ENCODE measurements at regions not wholly inside any gene's neighbourhood (a gene's known extent, or its start where the extent isn't known, plus 50 kb on each side); places are given as distances from the start of the nearest gene placed in this dataset.

DNA sequence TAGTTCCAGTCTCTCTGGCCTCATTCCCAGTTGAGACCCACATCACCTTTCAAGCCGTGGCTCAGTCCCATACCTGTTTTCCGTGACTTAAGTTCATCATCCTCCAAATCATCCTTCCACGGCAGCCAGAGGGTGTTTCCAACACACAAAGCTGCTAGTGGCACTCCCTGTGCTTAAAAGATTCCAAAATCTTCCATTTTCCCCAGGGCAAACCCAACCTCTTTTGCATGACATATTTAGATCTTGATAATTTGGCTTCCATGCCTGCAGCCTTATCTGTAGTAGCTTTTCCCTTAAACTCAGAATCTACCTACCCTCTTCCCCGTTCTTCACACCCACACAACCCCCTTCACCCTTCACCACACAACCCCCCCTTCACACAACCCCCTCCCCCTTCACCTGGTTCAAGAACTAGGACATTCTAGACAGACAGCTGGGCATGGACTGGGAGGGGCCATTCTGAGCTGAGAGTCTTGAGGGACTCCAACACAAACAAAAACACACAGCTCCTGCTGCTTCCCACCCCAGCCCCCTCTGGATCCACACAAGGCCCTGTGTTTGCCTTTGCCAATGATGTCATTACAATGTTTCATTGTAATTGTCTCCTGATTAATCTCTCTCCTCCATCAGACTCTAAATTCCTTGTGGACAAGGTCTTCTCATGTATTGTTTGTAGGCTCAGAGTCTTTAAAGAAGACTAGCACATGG, 268.2 kb downstream of the SH3GL2 start:
- FAIRE-seq, result no peak
- DNase-seq (ENCODE audit: insufficient read length, low spot score), result no peak
- TF ChIP-seq, protein P1, sequence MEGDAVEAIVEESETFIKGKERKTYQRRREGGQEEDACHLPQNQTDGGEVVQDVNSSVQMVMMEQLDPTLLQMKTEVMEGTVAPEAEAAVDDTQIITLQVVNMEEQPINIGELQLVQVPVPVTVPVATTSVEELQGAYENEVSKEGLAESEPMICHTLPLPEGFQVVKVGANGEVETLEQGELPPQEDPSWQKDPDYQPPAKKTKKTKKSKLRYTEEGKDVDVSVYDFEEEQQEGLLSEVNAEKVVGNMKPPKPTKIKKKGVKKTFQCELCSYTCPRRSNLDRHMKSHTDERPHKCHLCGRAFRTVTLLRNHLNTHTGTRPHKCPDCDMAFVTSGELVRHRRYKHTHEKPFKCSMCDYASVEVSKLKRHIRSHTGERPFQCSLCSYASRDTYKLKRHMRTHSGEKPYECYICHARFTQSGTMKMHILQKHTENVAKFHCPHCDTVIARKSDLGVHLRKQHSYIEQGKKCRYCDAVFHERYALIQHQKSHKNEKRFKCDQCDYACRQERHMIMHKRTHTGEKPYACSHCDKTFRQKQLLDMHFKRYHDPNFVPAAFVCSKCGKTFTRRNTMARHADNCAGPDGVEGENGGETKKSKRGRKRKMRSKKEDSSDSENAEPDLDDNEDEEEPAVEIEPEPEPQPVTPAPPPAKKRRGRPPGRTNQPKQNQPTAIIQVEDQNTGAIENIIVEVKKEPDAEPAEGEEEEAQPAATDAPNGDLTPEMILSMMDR (IDR thresholded peaks at IDR 0.05; ENCODE audit: insufficient read depth, missing control alignments), result no peak

DNA sequence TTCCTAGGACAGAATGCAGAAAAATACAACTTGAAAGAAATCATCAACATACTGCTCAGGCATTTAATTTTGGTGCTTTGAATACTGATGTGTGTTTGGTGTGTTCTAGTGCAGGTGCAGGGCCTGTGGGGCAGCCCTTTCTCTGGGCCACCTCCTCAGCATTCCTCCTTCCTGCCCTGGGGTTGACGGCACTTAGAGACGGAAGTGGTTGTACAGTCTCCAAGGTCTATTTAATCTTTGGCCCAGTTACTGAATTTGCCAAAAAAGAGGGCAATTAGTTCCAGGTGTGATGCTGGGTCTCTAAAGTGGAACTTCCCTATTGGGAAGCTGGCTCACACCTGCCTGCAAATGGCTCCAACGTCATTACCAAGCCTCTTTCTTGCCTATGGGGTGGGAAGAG, 269.0 kb downstream of the SH3GL2 start:
- DNase-seq (ENCODE audit: insufficient read length, low spot score), result no peak
- FAIRE-seq, result no peak
- TF ChIP-seq, protein P1 (IDR thresholded peaks at IDR 0.05; ENCODE audit: insufficient read depth, missing control alignments), result no peak

DNA sequence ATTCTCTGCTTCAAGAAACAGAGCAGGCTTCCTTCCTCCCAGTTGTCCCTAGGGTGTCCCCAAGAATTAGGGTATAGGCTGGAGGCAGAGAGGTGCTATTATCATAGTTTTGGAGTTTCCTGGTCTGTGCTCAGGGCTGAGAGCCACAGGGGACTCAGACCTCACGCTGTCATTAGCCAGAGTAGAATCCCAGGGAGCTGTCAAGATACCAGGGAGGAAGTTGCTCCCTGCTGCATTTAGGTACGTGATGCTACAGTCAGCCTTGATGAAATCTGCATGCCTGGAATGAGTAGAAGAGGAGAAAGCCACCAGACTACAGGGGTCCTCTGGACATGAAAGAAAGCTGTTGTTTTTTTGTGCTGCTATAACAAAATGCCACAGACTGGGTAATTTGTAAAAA, 273.2 kb downstream of the SH3GL2 start:
- DNase-seq (ENCODE audit: insufficient read length, low spot score) (no peak), FAIRE-seq (no peak)
- TF ChIP-seq, protein P1 (IDR thresholded peaks at IDR 0.05; ENCODE audit: insufficient read depth, missing control alignments), result no peak

DNA sequence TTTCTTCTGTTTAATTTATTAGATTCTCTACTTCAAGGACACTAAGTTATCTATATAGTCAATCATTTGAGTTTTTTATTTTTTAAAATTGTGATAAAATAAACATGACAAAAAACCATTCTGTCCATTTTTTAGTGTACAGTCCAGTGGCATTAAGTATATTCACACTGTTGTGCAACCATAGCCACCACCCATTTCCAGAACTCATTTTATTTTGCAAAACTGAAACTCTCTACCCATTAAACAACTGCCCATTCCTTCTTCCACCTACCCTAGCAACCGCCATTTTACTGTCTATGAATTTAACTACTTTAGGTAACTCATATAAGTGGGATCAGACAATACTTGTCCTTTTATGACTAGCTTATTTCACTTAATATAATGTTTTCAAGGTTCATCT, 275.6 kb downstream of the SH3GL2 start:
- TF ChIP-seq, protein P1 (IDR thresholded peaks at IDR 0.05; ENCODE audit: insufficient read depth, missing control alignments), result no peak
- FAIRE-seq (no peak), DNase-seq (ENCODE audit: insufficient read length, low spot score) (no peak)

DNA sequence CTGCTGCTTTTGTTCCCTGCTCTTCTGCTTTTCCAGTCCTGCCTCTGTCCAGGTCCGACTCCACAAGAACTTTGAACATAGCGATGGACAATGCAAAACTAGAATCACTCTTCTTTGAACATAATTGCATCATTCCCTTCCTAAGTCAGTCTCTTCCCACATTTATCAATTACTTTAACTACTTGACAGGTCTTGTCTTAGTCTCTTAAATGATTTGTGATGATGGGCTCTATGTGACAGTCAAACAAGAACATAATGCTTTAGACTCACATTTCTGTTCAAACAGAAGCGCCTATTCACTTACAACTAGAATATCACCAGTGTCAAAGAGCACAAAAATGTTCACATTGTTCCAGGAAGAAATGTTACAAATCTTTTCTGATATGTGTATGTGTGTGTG, 278.1 kb downstream of the SH3GL2 start:
- TF ChIP-seq, protein P1 (IDR thresholded peaks at IDR 0.05; ENCODE audit: insufficient read depth, missing control alignments), result no peak
- FAIRE-seq (no peak), DNase-seq (ENCODE audit: insufficient read length, low spot score) (no peak)

DNA sequence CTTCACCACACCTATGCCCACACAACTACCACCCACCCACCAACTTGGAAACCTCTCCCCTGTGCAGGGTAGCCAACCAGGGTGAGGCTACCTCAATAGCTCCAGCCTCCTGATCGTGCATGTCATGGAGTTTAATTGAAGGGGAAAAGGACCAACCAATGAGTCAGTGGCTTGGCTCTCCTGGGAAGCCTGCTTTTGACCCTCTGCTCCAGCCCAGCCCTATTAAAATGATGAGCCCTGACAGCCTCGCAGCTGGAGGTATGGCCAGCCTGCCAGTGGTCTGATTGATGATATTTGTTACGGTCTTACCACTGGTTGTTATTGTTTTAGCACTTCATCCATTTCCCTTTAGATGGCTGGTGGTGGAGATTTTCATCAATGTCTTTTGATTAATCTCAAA, 280.4 kb downstream of the SH3GL2 start:
- TF ChIP-seq, protein P1 (IDR thresholded peaks at IDR 0.05; ENCODE audit: insufficient read depth, missing control alignments), result no peak
- DNase-seq (ENCODE audit: insufficient read length, low spot score) (no peak), FAIRE-seq (no peak)

DNA sequence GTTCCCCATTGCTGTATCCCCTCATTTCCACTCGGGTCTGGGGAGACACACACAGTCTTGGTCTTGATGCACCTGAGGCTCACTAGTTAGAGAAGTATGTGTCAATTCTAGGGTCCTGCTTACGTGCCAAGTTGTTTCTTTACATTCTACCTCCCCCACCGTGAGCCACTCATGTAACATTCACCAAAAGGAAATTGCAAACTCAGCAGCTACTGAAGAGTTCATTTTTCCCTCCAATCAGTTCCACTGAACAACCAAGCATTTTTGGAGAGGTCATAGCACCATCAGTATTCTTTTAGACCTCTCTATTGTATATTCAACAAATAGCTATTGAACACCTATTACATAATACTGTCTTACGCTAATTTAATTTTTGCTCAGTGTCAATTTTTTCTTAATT, 281.1 kb downstream of the SH3GL2 start:
- TF ChIP-seq, protein P1 (IDR thresholded peaks at IDR 0.05; ENCODE audit: insufficient read depth, missing control alignments), result no peak
- DNase-seq (ENCODE audit: insufficient read length, low spot score) (no peak), FAIRE-seq (no peak)

All from D721Med (cell line).